ENCODE measurements at regions not wholly inside any gene's neighbourhood (a gene's known extent, or its start where the extent isn't known, plus 50 kb on each side); places are given as distances from the start of the nearest gene placed in this dataset.

DNA sequence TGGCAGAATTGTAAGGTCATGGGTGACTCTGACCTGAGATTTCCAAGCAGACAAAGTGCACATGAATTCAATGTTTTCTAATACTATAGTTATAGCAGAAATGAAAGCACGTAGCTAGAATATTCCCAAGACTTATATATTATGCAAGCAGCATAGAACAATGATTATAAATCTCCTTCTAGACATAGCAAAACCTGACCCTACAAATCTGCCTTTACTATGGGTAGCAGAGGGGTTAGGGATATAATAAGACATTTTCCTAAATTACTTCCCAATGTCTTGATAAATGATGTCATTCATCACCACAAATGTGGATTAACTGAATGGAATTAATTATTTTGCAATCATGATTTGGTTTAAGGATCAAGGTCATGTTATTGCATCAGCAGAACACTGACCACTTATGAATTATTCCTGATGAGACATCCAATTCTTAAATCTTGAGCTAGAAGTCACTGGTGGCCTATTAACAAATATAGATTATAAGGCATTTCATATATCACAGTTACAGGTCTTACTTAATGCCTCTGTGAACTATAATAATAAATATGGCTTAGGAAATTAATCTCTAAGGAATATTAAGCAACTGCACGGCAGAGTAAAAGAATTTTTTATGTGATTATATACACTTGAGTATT lies 776.6 kb downstream of the AMY1C start:
- no peak for TF ChIP-seq POLR2A (IDR thresholded peaks at IDR 0.05)
- TF ChIP-seq POLR2AphosphoS5 (IDR thresholded peaks at IDR 0.05; ENCODE audit: insufficient read depth in 1 of 2, low read depth in 1 of 2) = no peak
- TF ChIP-seq, protein P1, sequence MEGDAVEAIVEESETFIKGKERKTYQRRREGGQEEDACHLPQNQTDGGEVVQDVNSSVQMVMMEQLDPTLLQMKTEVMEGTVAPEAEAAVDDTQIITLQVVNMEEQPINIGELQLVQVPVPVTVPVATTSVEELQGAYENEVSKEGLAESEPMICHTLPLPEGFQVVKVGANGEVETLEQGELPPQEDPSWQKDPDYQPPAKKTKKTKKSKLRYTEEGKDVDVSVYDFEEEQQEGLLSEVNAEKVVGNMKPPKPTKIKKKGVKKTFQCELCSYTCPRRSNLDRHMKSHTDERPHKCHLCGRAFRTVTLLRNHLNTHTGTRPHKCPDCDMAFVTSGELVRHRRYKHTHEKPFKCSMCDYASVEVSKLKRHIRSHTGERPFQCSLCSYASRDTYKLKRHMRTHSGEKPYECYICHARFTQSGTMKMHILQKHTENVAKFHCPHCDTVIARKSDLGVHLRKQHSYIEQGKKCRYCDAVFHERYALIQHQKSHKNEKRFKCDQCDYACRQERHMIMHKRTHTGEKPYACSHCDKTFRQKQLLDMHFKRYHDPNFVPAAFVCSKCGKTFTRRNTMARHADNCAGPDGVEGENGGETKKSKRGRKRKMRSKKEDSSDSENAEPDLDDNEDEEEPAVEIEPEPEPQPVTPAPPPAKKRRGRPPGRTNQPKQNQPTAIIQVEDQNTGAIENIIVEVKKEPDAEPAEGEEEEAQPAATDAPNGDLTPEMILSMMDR (IDR thresholded peaks at IDR 0.05) = no peak
- intact Hi-C loops (cut with DNase I) = no loop called here

DNA sequence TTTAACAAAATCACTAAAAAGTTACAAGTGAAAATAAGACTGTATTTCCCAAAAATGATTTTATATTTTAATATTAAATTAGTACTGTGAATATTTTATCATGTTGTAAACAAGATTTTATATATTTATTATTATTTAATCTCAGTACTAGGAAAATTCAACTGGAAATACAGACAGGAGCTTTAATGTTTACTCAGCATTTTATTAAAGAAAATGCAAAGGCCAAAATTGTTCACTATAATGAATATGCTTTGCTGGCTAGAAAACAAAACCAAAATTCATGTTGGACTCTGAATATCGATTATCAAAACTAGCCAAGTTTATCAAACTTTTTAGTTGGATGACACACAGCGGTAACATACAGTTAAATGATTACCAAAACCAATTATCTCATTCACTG lies 782.3 kb downstream of the AMY1C start:
- no peaks in the 10 kb centered on the region for H3K4me1 ChIP-seq
- TF ChIP-seq POLR2A (IDR thresholded peaks at IDR 0.05) = no peak
- TF ChIP-seq, protein P1 (IDR thresholded peaks at IDR 0.05) = no peak
- TF ChIP-seq POLR2AphosphoS5 (IDR thresholded peaks at IDR 0.05; ENCODE audit: insufficient read depth in 1 of 2, low read depth in 1 of 2) = no peak
- H3K9me3 ChIP-seq = no peaks in the 10 kb centered on the region
- no peak overlapping the region for H3K27ac ChIP-seq
- intact Hi-C loops (cut with DNase I) = no loop called here
- DNase-seq (ENCODE audit: extremely low spot score in 2 of 2) = no peak
- H3K36me3 ChIP-seq = no peaks in the 10 kb centered on the region
- H3K4me3 ChIP-seq = no peak overlapping the region
- no peaks in the 10 kb centered on the region for H3K27me3 ChIP-seq

More for the DNA sequence above, 776.6 kb downstream of the AMY1C start:
- Histone ChIP-seq H3K9me3 (no peaks in the 10 kb centered on the region), H3K36me3 (no peaks in the 10 kb centered on the region), H3K27ac (no peak overlapping the region), H3K4me1 (no peaks in the 10 kb centered on the region), H3K27me3 (no peaks in the 10 kb centered on the region), H3K4me3 (no peak overlapping the region)
- no peak for DNase-seq (ENCODE audit: extremely low spot score in 2 of 2)

DNA sequence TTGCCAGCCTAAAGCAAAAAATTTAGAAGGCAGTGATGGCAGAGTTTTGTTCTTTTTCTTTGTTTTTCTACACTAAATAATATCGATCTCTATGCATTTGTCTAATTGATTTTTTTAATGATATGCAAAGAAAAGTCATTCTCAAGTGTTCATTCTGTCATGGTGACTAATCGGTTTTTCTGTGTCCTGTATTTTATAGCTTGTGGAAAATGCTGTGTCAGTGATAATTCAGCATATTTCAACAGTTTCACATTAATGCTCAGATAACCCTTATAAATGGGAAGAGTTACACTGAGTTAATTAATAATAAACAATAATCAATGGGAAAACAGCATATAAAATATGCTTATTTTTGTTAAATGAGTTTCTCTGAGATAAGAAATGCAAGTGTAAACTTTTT lies 824.9 kb downstream of the AMY1C start:
- Histone ChIP-seq H3K27me3 (no peaks in the 10 kb centered on the region), H3K36me3 (no peaks in the 10 kb centered on the region), H3K4me1 (no peaks in the 10 kb centered on the region), H3K9me3 (no peaks in the 10 kb centered on the region), H3K27ac (no peak overlapping the region), H3K4me3 (no peak overlapping the region)
- TF ChIP-seq, protein P1 (IDR thresholded peaks at IDR 0.05) = no peak
- TF ChIP-seq POLR2AphosphoS5 (IDR thresholded peaks at IDR 0.05; ENCODE audit: insufficient read depth in 1 of 2, low read depth in 1 of 2) (no peak), POLR2A (IDR thresholded peaks at IDR 0.05) (no peak)
- DNase-seq (ENCODE audit: extremely low spot score in 2 of 2) = no peak
- intact Hi-C loops (cut with DNase I) = no loop called here

DNA sequence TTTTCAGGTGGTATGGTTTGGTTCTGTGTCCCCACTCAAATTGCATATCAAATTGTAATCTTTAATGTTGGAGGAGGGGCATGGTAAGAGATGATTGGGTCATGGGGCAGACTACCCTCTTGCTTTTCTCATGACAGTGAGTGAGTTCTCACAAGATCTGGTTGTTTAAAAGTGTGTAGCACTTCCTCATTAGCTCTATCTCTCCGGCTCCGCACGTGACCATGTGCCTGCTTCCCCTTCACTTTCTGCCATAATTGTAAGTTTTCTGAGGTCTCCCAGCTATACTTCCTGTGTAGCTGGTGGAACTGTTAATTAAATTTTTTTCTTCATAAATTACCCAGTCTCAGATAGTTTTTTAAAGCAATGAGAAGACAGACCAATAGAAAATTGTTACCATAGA lies 843.2 kb downstream of the AMY1C start:
- intact Hi-C loops (cut with DNase I) = no loop called here
- H3K27me3 ChIP-seq = no peaks in the 10 kb centered on the region
- TF ChIP-seq, protein P1 (IDR thresholded peaks at IDR 0.05) = no peak
- TF ChIP-seq POLR2A (IDR thresholded peaks at IDR 0.05) (no peak), POLR2AphosphoS5 (IDR thresholded peaks at IDR 0.05; ENCODE audit: insufficient read depth in 1 of 2, low read depth in 1 of 2) (no peak)

DNA sequence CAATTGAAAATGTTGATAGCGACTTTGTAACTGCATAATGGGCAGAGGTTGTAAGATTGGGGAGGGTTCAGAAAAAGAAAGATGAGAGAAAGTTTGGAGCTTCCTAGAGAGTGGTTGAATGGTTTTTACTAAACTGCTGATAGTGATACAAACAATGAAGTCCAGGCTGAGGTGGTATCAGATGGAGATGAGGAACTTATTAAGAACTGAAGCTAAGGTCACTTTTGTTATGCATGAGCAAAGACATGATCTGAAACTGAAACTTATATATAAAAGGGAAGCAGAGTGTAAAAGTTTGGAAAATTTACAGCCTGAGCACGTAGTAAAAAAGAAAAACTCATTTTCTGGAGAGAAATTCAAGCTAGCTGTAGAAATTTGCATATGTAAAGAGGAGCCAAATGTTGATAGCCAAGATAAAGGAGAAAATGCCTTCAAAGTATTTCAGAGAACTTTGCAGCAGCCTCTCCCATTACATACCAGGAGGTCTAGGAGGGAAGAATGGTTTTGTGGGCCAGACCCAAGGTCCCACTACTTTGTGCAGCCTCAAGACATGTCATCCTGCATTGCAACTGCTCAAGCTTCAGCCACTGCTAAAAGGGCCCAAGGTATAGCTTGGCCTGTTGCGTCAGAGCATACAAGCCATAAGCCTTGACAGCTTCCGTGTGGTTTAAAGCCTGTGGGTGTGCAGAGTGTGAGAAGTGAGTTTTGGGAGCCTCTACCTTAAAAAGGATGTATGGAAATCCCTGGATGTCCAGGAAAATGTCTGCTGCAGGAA lies 843.9 kb downstream of the AMY1C start:
- Histone ChIP-seq H3K4me3 (no peak overlapping the region), H3K27ac (no peak overlapping the region), H3K27me3 (no peaks in the 10 kb centered on the region), H3K36me3 (no peaks in the 10 kb centered on the region), H3K9me3 (no peaks in the 10 kb centered on the region), H3K4me1 (no peaks in the 10 kb centered on the region)
- no peak for DNase-seq (ENCODE audit: extremely low spot score in 2 of 2)
- TF ChIP-seq POLR2AphosphoS5 (IDR thresholded peaks at IDR 0.05; ENCODE audit: insufficient read depth in 1 of 2, low read depth in 1 of 2) (no peak), POLR2A (IDR thresholded peaks at IDR 0.05) (no peak)
- TF ChIP-seq, protein P1 (IDR thresholded peaks at IDR 0.05) = no peak
- intact Hi-C loops (cut with DNase I) = no loop called here

More for the DNA sequence above, 843.2 kb downstream of the AMY1C start:
- no peak overlapping the region for H3K27ac ChIP-seq
- no peaks in the 10 kb centered on the region for H3K9me3 ChIP-seq
- no peak for DNase-seq (ENCODE audit: extremely low spot score in 2 of 2)
- H3K4me3 ChIP-seq = no peak overlapping the region
- no peaks in the 10 kb centered on the region for H3K36me3 ChIP-seq
- no peaks in the 10 kb centered on the region for H3K4me1 ChIP-seq
